Fibroblast of the aortic adventitia (primary cell): ENCODE measurements at regions not wholly inside any gene's neighbourhood (a gene's known extent, or its start where the extent isn't known, plus 50 kb on each side); places are given as distances from the start of the nearest gene placed in this dataset.

Experiments
- DNase-seq: peaks from one replicate; pipeline ENCODE4 v3.0.0-alpha.2; 2010; ENCODE audit warnings: low read depth
- H3K4me3 ChIP-seq: 2 replicates; pipeline ENCODE4 v1.5.1; 2011; ENCODE audit warnings: low read depth, mild to moderate bottlenecking, control low read depth, low read length, moderate library complexity
- TF ChIP-seq, protein P1 (sequence below): IDR thresholded peaks from 2 replicates; pipeline ENCODE4 v1.5.1; 2011; ENCODE audit warnings: mild to moderate bottlenecking, low read length, control low read depth, inconsistent platforms; ENCODE audit not compliant: insufficient read depth

DNA sequence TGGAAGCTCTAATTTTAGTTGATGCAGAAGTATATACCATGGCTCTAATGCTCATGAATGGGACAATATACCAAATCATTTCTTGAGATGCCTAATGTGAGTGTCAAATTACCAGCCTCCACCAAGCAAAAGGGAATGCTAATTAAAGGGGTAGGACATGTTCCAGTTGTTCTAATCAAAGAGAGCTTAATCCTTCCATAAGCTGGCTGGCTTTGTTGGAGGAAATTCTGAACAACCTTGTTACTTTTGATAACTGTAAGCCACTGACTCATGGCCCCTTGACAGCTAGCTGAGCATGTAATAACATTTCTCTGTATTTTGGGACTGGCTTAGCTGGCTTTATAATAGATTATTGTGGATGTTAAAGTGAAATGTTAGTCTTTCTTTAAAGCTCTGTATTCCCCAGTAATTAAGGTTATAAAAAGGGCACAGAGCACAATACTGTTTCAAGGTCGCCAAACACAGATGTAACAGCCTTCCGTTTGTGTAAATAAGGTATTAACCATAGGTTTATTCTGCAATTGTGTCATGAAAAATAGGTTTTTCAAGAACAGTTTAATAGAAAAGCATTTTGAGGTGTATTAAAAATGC is 1194.0 kb downstream of the PCDH9 start:
- peak; percentile 48 for DNase-seq
- TF ChIP-seq, protein P1, sequence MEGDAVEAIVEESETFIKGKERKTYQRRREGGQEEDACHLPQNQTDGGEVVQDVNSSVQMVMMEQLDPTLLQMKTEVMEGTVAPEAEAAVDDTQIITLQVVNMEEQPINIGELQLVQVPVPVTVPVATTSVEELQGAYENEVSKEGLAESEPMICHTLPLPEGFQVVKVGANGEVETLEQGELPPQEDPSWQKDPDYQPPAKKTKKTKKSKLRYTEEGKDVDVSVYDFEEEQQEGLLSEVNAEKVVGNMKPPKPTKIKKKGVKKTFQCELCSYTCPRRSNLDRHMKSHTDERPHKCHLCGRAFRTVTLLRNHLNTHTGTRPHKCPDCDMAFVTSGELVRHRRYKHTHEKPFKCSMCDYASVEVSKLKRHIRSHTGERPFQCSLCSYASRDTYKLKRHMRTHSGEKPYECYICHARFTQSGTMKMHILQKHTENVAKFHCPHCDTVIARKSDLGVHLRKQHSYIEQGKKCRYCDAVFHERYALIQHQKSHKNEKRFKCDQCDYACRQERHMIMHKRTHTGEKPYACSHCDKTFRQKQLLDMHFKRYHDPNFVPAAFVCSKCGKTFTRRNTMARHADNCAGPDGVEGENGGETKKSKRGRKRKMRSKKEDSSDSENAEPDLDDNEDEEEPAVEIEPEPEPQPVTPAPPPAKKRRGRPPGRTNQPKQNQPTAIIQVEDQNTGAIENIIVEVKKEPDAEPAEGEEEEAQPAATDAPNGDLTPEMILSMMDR, result no peak
- H3K4me3 ChIP-seq, result no peak overlapping the region

DNA sequence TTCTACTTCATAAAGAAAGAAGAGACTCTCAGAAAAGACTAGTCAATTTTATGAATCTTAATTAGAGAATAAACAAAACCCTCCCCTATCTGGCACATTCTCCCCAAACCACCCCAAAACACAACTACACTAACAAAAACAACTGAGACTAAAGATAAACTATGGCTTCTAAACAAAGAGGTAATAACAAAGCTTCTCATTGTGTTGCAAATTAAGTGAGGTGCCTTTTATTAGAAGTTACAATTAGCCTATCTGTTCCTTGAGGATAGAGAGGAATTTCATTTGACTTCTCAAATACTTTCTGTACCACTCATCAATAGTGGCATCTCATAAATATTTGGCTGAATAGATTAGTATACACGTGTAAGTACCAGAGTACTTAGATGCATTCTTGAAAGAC is 1196.2 kb downstream of the PCDH9 start:
- DNase-seq, result no peak
- no peak overlapping the region for H3K4me3 ChIP-seq
- TF ChIP-seq, protein P1, result no peak

DNA sequence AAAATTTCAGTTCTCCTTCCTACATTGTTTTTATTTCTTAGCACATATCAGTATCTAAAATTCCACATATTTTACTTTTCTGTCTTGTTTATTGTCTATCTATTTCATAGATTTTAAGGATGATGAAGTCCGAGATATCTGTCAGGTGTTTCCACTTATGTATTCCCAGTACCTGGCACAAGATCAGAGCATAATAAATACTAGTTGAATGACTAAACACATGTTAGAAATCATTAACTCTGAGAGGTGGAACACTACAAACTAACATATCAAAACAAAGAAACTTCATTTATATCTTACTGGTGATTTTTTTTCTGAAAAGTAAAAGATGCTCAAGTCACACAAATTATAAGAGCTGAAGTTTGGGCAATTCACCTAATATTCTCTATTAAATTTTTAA is 1208.3 kb downstream of the PCDH9 start:
- TF ChIP-seq, protein P1, result no peak
- no peak overlapping the region for H3K4me3 ChIP-seq
- DNase-seq, result no peak

DNA sequence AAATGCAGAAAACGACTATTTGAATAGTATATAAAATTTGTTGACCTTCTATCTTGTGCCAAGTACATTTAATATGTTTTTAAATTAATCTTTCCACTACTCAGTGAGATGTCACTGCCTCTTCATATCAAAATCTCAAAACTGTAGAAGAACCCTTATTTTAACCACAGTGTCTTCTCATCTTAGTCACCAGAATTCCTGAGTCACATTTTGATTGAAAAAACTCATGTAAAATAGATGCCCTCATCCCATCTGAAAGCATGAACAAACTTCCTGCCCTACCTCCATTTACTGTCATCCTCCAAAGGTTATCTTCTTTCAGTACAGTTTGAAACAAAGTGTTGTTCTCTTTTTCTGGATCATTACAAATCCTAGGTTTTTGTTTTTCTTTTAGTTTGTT is 1215.4 kb downstream of the PCDH9 start:
- no peak for DNase-seq
- TF ChIP-seq, protein P1, result no peak
- H3K4me3 ChIP-seq, result no peak overlapping the region

DNA sequence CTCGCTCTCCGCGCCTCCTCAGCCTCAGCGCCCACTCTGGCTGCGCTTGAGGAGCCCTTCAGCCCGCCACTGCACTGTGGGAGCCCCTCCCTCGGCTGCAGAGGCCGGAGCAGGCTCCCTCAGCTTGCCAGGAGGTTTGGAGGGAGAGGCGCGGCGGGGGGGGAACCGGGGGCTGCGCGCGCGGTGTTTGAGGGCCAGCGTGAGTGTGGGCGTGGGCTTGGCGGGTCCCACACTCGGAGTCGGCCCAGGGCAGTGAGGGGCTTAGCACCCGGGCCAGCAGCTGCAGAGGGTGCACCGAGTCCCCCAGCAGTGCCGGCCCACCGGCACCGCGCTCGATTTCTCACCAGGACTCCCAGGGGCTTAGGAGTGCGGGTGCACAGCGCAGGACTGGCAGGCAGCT is 1220.9 kb downstream of the PCDH9 start:
- TF ChIP-seq, protein P1, result no peak
- DNase-seq, result no peak
- no peak overlapping the region for H3K4me3 ChIP-seq

DNA sequence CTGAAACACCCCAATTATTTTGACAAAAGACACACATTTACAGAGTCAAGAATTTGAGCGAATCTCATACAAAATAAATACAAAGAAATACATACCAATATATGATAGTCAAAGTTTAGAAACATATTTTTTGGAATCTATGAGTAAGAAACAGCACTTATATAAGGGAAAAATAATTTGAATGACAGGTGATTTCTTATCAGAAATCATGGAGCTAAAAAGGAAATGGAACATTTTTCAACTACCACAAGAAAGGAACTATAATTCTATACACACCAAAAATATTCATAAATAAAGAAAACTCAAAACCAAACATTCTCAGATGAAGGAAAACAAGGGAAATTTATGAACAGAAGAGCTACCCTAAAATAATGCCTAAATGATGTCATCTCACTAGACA is 1226.6 kb downstream of the PCDH9 start:
- TF ChIP-seq, protein P1, result no peak
- DNase-seq, result no peak

DNA sequence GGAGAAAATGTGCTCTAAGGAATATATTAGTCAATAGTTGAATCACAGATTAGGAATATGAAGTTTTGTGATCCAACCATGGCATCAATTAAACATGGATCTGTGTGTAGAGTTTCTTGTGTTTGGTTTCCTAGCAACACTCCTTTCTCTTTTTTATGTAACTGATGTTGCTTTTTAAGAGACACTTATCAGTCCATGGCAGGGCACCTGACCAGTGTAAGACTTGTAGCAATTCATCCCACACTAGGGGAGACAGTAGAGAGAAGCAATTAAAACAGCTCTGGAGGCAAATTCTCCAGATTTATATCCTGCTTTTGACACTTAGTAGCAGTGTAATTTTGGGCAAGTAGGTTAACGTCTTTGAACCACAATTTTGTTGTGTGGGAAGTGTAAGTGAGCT is 1229.0 kb downstream of the PCDH9 start:
- no peak overlapping the region for H3K4me3 ChIP-seq
- no peak for DNase-seq
- TF ChIP-seq, protein P1, result no peak

More for the DNA sequence above, 1226.6 kb downstream of the PCDH9 start:
- no peak overlapping the region for H3K4me3 ChIP-seq
